Retinal pigment epithelial cell (primary cell): ENCODE measurements at regions not wholly inside any gene's neighbourhood (a gene's known extent, or its start where the extent isn't known, plus 50 kb on each side); places are given as distances from the start of the nearest gene placed in this dataset.
"Not testable (repeated sequence)": the region's sequence is repeated elsewhere in the genome, so short reads cannot be mapped to it uniquely, and the experiment has no call there.

Experiments used
- DNase-seq: peaks from one replicate; pipeline ENCODE4 v3.0.0-alpha.2; 2010; ENCODE audit warnings: low read depth
- H3K4me3 ChIP-seq: 2 replicates; pipeline ENCODE4 v1.5.1; 2011; ENCODE audit warnings: mild to moderate bottlenecking, low read length, control low read depth, moderate library complexity
- TF ChIP-seq, protein P1 (sequence below): conservative IDR thresholded peaks from 2 replicates; pipeline ENCODE4 v1.5.1; 2011; ENCODE audit warnings: low read depth, low read length, control low read depth, inconsistent platforms

DNA sequence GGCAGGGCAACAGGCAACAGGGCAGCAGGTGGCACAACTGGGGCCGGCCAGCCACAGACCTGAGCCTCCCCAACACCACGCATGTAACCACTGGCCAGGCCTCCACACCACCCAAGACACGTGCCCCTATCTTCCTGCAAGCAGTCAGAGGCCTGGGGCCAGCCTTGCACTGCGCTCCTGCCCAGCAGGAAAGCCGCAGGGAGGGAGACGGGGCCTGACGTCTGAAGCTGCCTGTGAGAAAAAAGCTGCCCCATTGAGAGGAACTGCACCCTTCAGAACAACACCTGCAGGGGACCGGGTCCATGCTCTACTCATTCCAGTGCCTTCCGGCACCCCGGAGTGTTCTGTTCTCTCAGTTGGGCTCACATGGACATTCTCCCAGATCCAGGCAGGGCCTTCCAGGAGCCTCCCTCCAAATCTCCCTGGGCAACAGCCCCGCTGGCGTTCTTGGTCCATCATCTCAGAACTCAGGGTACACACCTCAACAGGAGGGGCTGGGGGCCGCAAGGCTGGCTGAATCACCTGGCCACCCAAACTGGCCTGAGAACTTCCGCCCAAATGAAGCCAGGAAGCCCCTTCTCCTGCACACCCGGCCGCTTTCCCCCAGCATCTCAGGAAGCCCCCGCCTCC, 5403.6 kb upstream of the TPTE start:
- not testable (repeated sequence) for DNase-seq, H3K4me3 ChIP-seq

- H3K4me3 ChIP-seq, DNase-seq: not testable (repeated sequence)
Observed at GRCh38 chr21:5118296-5118679, 5403.1 kb upstream of the TPTE start.

DNA sequence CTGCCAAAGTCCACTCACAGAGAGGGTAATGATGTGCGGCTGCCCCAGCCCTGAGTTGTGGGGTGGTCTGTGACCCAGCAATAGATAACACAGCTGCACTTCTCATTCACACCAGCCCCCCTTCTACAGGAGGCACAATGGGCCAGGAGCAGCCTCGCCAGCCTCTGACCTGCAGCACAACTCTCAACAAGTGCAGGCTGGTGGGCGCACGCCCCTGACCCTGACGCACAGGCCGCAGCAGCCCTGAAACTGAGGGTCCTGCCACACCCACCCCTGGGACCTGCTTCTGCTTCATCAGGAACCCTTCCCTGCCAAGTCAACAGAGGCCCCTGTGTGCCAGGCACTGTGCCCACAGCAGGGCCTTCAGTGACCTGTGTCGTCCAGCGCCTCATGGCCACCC, 5402.2 kb upstream of the TPTE start:
- not testable (repeated sequence) for H3K4me3 ChIP-seq, DNase-seq

DNA sequence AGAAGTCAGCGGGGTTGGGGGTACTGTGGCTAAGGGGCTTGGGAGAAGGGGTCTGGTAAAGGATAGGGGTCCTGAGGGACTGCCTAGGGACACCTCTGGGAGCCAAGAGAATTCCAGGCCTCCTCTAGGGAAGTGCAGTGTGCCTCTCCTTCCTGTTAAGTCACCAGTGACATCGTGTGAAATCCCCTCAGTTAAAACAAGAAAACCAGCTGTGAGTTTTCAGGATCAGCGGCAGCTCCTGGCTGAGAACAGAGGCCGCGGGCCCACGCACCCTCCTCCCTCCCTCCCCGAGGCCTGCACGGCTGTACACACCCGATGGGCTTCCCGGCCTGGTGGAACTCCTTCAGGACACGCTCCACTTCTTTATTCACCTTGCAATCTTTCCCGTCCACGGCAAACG, 5400.0 kb upstream of the TPTE start:
- not testable (repeated sequence) for DNase-seq, H3K4me3 ChIP-seq

- DNase-seq, H3K4me3 ChIP-seq: not testable (repeated sequence)
Observed at GRCh38 chr21:5121849-5122248, 5399.5 kb upstream of the TPTE start.

DNA sequence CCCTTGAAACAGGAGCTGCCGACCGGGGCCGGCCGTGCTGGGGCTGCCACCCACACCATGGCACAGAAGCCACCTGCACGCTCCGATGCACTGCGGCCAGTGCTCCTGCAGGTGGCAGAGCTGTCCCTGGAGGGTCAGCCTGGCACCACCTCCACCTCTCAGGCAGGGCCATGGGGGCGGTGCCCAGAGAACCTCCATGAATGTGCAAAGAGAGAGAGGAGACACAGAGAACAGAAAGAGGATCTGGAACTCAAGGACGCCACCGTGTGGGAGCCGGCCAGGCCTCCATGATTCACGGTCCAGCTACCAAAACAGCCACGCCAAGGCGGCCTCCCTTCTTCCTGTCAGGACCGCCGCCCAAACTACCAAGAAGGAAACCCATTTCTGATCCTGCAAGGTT, 5397.7 kb upstream of the TPTE start:
- not testable (repeated sequence) for DNase-seq, H3K4me3 ChIP-seq
- TF ChIP-seq, protein P1, sequence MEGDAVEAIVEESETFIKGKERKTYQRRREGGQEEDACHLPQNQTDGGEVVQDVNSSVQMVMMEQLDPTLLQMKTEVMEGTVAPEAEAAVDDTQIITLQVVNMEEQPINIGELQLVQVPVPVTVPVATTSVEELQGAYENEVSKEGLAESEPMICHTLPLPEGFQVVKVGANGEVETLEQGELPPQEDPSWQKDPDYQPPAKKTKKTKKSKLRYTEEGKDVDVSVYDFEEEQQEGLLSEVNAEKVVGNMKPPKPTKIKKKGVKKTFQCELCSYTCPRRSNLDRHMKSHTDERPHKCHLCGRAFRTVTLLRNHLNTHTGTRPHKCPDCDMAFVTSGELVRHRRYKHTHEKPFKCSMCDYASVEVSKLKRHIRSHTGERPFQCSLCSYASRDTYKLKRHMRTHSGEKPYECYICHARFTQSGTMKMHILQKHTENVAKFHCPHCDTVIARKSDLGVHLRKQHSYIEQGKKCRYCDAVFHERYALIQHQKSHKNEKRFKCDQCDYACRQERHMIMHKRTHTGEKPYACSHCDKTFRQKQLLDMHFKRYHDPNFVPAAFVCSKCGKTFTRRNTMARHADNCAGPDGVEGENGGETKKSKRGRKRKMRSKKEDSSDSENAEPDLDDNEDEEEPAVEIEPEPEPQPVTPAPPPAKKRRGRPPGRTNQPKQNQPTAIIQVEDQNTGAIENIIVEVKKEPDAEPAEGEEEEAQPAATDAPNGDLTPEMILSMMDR, result peak; percentile 38

- DNase-seq, result not testable (repeated sequence)
- peak overlapping the region; percentile 46 for H3K4me3 ChIP-seq
Observed at GRCh38 chr21:5128261-5128660, 5393.1 kb upstream of the TPTE start.

DNA sequence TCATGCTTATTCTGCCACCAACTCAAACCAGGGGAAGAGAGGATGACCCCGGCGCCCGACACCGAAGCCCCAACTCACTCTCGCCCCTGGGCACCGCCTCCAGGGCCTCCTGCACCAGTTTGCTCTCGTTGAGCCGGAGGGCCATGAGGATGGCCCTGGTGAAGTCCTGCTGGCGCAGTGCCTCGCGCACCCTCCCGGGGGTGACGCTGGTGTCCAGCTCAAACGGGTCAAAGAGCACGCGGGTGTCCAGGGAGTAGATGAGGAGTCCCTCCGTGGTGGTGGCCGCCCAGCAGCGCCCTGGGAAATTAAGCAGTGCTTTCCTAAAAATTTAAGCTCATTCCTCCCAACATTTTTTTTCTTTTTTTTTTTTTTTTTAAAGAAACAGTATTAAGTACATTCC, 5387.6 kb upstream of the TPTE start:
- H3K4me3 ChIP-seq, DNase-seq: not testable (repeated sequence)

DNA sequence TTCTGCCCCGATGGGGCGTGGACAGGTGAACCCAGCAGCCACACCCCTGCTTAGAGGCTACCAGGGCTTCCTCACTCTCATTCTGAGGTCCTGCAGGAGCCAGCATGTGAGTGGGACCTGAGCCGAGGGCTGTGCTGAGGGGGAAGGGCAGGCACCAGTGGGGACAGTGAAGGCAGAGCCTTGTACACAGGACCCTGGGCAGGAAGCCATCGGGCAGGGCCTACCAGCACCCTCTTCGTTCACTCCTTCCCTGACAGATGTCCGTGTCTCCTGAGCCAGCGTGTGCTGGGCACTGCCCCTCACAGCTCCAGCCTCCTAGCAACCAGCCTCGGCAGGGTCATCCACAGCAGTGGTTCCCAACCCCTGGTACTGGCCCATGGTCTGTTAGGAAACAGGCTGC, 5385.0 kb upstream of the TPTE start:
- not testable (repeated sequence) for DNase-seq, H3K4me3 ChIP-seq

DNA sequence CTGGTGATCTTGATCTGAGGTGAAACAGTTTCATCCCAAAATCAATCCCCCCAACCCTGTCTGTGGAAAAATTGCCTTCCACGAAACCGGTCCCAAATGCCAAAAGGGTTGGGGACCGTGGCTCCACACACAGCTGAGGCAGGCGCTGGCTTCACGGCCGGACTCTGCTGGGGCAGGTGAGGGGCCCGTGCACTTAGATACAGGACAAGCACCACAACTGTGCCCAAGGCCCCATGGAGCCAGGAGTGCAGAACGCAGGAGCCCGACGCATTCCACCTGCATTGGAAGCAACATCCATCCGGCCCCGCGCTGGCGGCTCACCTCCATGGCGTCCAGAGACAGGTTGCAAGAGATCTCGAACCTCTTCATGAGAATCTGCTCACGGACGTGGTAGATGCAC, 5384.4 kb upstream of the TPTE start:
- not testable (repeated sequence) for DNase-seq, H3K4me3 ChIP-seq

DNA sequence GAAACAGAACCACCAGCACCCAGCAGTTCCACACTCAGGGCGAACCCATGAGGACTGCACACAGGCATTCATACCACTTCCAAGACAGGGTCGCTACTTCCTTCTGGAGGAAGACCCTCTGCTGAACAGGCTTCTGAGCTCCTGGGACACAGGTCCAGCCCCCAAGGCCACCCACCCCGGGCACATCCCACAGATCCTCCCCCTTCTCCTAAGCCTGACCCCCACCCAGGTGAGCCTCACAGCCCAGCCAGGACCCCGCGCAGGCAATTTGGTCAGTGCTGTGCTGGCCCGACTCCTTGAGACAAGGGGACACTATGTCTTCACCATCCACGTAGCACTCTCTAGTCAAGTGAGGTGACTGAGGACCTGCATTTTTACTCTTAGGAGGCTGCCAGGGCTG, 5382.7 kb upstream of the TPTE start:
- not testable (repeated sequence) for DNase-seq, H3K4me3 ChIP-seq

DNA sequence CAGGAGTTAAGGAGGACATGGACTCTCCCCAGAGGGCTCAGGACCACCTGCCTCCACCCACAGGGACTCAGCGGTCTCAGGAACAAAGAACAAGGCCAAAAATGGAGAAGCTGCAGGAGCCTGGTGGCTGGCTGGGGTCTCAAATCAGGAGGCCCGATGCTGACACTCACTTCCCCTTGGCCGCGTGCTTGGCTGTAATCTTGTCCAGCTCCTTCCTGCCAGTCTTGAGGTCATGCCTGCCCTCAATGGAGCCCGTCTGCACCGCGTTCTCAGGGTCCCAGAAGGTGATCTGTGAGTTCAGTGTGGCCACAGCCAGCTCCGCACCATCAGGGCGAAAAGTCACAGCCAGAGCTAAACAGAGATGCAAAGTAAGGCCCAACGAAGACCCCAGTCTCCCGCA, 5381.9 kb upstream of the TPTE start:
- H3K4me3 ChIP-seq, DNase-seq: not testable (repeated sequence)

DNA sequence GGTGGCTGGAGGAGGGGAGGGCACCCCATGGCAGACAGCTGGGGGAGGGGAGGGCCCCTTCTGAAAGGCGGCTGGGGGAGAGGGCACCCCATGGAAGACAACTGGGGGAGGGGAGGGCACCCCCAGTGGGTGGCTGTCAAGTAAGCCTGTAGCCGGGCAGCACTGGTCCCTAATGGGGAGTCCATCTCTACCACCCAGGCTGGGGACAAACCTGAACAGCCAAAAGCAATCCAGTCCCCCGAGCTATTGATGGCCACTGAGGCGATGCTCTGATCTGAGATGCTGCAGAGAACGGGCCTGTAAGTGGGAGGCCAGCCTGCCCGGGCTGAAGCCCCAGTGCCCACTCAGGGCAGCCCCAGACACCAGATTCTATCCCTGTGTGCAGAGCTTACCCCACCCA, 5378.4 kb upstream of the TPTE start:
- DNase-seq, H3K4me3 ChIP-seq: not testable (repeated sequence)

- H3K4me3 ChIP-seq, DNase-seq: not testable (repeated sequence)
Observed at GRCh38 chr21:5144731-5145130, 5376.7 kb upstream of the TPTE start.

- TF ChIP-seq, protein P1, result peak; percentile 13
- DNase-seq, H3K4me3 ChIP-seq: not testable (repeated sequence)
Observed at GRCh38 chr21:5147685-5148084, 5373.7 kb upstream of the TPTE start.

- DNase-seq, H3K4me3 ChIP-seq: not testable (repeated sequence)
Observed at GRCh38 chr21:5149222-5149621, 5372.2 kb upstream of the TPTE start.

- not testable (repeated sequence) for DNase-seq
- peak overlapping the region; percentile 33 for H3K4me3 ChIP-seq
Observed at GRCh38 chr21:5153842-5154640, 5367.3 kb upstream of the TPTE start.

DNA sequence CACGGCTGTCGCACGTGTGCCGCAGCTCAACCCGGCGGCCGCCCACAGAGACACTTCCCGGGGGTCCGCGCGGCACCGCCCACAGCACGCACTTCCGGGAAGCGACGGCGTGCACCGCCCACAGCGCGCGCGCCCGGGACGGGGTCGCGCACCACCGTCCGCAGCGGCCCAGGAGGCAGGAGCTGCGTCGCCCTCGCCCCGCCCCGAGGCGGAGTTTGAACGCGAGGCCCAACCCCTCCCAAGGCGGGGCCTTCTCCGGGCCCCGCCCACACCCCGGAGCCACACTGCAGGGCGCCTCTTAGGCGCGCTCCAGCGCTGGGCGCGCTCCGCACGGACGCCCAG, 5366.8 kb upstream of the TPTE start:
- not testable (repeated sequence) for DNase-seq, H3K4me3 ChIP-seq
